Activated CD8-positive, alpha-beta T cell treated with anti-CD3 and anti-CD28 coated beads for 36 hours (primary cell): ENCODE measurements at regions not wholly inside any gene's neighbourhood (a gene's known extent, or its start where the extent isn't known, plus 50 kb on each side); places are given as distances from the start of the nearest gene placed in this dataset.

ENCODE experiments used
- ATAC-seq: fragments of 200-7000 bp; cut with Tn5 transposase; one replicate; pipeline ENCODE4 v1.10.0; 2021; ENCODE audit warnings: mild to moderate bottlenecking, moderate library complexity
- CTCF ChIA-PET: fragments of 350-600 bp; sonication (Branson Sonifier 250); formaldehyde crosslinking; loops from one replicate; lab custom pipeline; 2021; ENCODE audit warnings: antibody characterized with exemption; lab: Charles Lee
- POLR2A ChIA-PET: fragments of 350-600 bp; sonication (Branson Sonifier 250); formaldehyde crosslinking; loops from one replicate; lab custom pipeline; 2021; ENCODE audit warnings: antibody characterized with exemption; lab: Charles Lee
- DNase-seq: peaks from one replicate; pipeline ENCODE4 v3.0.0-alpha.2; 2020
- H3K27ac Mint-ChIP-seq: one replicate; pipeline ENCODE4 v1.8.0; 2021; ENCODE audit warnings: mild to moderate bottlenecking, mixed read lengths
- H3K27me3 Mint-ChIP-seq: one replicate; pipeline ENCODE4 v1.8.0; 2021; ENCODE audit warnings: mixed read lengths
- H3K36me3 Mint-ChIP-seq: one replicate; pipeline ENCODE4 v1.8.0; 2021; ENCODE audit warnings: low read depth, mixed read lengths
- H3K4me1 Mint-ChIP-seq: one replicate; pipeline ENCODE4 v1.8.0; 2021; ENCODE audit warnings: low read depth, mixed read lengths
- H3K4me3 Mint-ChIP-seq: one replicate; pipeline ENCODE4 v1.8.0; 2021; ENCODE audit warnings: mild to moderate bottlenecking, moderate library complexity, mixed read lengths
- H3K9me3 Mint-ChIP-seq: one replicate; pipeline ENCODE4 v1.8.0; 2021; ENCODE audit warnings: mixed read lengths
- CTCF ChIP-seq: fragments of 200-600 bp; IDR thresholded peaks from one replicate; pipeline ENCODE4 v1.8.0; 2022; ENCODE audit warnings: antibody characterized with exemption, mild to moderate bottlenecking
- intact Hi-C: fragments of 100-400 bp; cut with micrococcal nuclease; formaldehyde crosslinking; loops from one replicate; pipeline ENCODE4 v1.10.0; 2022

- no peaks in the 10 kb centered on the region for H3K9me3 Mint-ChIP-seq
- intact Hi-C loops: no loop called here
- no peak for TF ChIP-seq CTCF
- DNase-seq: no peak
- ATAC-seq: no peak
- H3K27ac Mint-ChIP-seq: no peak overlapping the region
- H3K27me3 Mint-ChIP-seq: peaks cover 3% of the 10 kb centered on the region
- CTCF ChIA-PET: no interaction called here
- no peak overlapping the region for H3K4me3 Mint-ChIP-seq
- no peaks in the 10 kb centered on the region for H3K36me3 Mint-ChIP-seq
- POLR2A ChIA-PET: no interaction called here
- no peaks in the 10 kb centered on the region for H3K4me1 Mint-ChIP-seq
These were observed 126.5 kb downstream of the FAM43A start for GRCh38 chr3:194812176-194812575.

- no peak overlapping the region for H3K27ac Mint-ChIP-seq
- TF ChIP-seq CTCF: no peak
- DNase-seq (no peak), ATAC-seq (no peak)
- intact Hi-C loops: no loop called here
- no peak overlapping the region for H3K4me3 Mint-ChIP-seq
- H3K9me3 Mint-ChIP-seq: no peaks in the 10 kb centered on the region
- ChIA-PET CTCF (no interaction called here), POLR2A (interaction anchor here (1.2 kb wide), 1 partner anchor 16 kb away, joined by 3 read pairs; no protein-coding TSS in a partner anchor)
- H3K27me3 Mint-ChIP-seq: peaks cover 3% of the 10 kb centered on the region
- no peaks in the 10 kb centered on the region for H3K36me3 Mint-ChIP-seq
- no peaks in the 10 kb centered on the region for H3K4me1 Mint-ChIP-seq
These were observed 129.2 kb downstream of the FAM43A start for GRCh38 chr3:194814878-194815357.

GRCh38 chr3:194816748-194817591 lies 131.3 kb downstream of the FAM43A start:
- no peak overlapping the region for H3K27ac Mint-ChIP-seq
- CTCF ChIA-PET: no interaction called here
- intact Hi-C loops: no loop called here
- H3K9me3 Mint-ChIP-seq: no peaks in the 10 kb centered on the region
- no peak for TF ChIP-seq CTCF
- no peaks in the 10 kb centered on the region for H3K4me1 Mint-ChIP-seq
- POLR2A ChIA-PET: interaction anchor here (0.6 kb wide), 1 partner anchor 56 kb away, joined by 3 read pairs; no protein-coding TSS in a partner anchor
- DNase-seq: no peak
- no peaks in the 10 kb centered on the region for H3K36me3 Mint-ChIP-seq
- peaks cover 3% of the 10 kb centered on the region for H3K27me3 Mint-ChIP-seq
- no peak for ATAC-seq
- H3K4me3 Mint-ChIP-seq: no peak overlapping the region

GRCh38 chr3:194817592-194817930 lies 131.9 kb downstream of the FAM43A start:
- TF ChIP-seq CTCF: no peak
- Mint-ChIP-seq H3K36me3 (no peaks in the 10 kb centered on the region), H3K27ac (no peak overlapping the region), H3K4me1 (no peaks in the 10 kb centered on the region), H3K4me3 (no peak overlapping the region), H3K9me3 (no peaks in the 10 kb centered on the region), H3K27me3 (peaks cover 3% of the 10 kb centered on the region)
- intact Hi-C loops: no loop called here
- ATAC-seq: no peak
- ChIA-PET POLR2A (no interaction called here), CTCF (no interaction called here)
- no peak for DNase-seq

- Mint-ChIP-seq H3K4me1 (no peaks in the 10 kb centered on the region), H3K27ac (no peak overlapping the region), H3K9me3 (no peaks in the 10 kb centered on the region), H3K27me3 (peaks cover 3% of the 10 kb centered on the region), H3K36me3 (no peaks in the 10 kb centered on the region), H3K4me3 (no peak overlapping the region)
- ATAC-seq: no peak
- POLR2A ChIA-PET: no interaction called here
- intact Hi-C loops: no loop called here
- DNase-seq: no peak
- CTCF ChIA-PET: no interaction called here
- no peak for TF ChIP-seq CTCF
These were observed 132.3 kb downstream of the FAM43A start for GRCh38 chr3:194817936-194818335.
